Right kidney (tissue), 1 donor: ENCODE measurements at regions not wholly inside any gene's neighbourhood (a gene's known extent, or its start where the extent isn't known, plus 50 kb on each side); places are given as distances from the start of the nearest gene placed in this dataset.

ENCODE experiments used
- DNase-seq: peaks from one replicate; pipeline ENCODE4 v3.0.0-alpha.2; 2016

DNA sequence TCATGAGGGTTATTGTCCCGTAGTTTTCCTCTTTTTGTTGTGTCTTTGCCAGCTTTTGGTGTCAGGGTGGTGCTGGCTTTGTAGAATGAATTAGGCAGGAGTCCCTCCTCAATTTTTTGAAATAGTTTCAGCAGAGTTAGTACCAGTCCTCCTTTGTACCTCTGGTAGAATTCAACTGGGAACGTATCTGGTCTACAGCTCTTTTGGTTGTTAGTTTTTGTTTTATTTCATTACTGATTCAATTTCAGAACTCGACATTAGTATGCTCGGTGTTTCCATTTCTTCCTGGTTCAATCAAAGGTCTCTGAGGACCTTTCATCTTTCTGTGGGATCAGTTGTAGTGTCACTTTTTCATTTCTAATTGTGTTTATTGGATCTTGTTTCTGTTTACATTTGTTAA, 1237.0 kb upstream of the PCDH9 start:
- no peak for DNase-seq

GRCh38 chr13:68440874-68441273, 1210.7 kb upstream of the PCDH9 start:
- no peak for DNase-seq

DNA sequence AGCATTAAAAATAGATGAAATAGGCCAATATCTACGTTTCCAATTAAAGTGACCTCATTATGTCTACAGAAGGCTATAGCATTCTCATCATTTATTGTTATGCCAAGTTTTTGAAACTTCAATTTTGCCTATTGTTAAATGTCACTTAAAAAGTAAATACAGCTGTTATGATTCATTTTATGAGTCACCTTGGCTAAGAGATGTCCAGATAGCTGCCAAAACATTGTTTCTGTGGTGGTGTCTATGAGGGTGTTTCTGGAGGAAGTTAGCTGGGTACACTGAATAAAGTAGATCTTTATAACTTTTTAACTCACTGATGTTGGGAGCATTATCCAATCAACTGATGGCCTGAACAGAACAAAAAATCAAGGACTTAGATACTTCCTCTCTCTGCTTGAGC, 1209.7 kb upstream of the PCDH9 start:
- DNase-seq: no peak

GRCh38 chr13:68428292-68428691, 1198.2 kb upstream of the PCDH9 start:
- no peak for DNase-seq

- no peak for DNase-seq
These were observed 1187.7 kb upstream of the PCDH9 start for GRCh38 chr13:68417801-68418200.

DNA sequence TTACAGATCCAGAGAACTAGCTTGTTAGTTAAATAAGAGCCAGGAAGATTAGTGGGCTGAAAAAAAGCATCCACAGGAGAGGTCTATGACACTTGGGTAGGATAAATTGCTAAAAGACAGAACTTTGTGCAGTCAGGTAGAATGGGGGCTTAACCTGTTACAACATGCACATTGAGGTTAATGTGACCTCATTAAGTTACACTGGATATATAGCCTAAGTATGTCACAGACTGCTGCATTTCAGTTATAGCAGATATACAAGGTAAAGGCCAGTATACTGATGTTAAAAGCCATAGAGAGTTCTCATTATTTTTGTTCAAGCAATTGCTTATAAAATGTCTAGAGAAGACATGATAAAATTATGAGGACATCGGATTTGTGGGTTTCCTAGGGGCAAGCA, 1179.9 kb upstream of the PCDH9 start:
- no peak for DNase-seq

DNA sequence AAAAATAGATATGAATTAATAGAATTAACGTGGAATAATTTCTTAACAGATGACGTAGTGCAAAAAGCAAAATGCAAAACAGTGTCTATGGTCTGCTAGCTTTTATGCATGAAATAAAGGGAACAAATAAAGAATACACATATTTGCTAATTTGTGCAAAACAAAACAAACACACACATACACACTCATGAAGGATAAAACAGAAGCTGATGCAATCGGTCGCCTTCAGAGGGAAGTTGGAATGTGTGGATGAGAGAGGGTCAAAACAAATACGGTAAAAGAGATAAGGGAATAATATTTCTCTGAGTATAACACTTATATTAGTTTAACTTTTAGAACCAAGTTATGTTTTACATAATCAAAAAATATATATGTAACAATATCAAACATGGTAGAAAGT, 1160.9 kb upstream of the PCDH9 start:
- no peak for DNase-seq

DNA sequence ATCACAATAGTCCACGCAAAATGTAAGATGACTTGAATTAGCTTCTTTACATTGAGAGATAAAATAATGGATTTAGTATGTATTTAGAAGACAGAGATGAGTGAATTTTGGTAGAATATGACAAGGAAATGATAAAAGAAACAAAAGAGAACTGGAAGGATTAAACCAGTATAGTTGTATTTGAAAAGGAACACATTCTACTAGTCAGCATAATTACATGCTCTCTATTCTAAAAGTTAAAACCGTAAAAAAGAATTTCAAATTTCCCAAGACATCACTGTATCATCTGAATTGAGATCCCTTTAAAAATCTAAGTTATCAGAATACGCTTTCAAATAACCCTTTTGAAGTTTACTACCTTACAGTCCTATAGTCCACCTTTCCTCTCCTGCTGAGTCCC, 1156.7 kb upstream of the PCDH9 start:
- DNase-seq: no peak

DNA sequence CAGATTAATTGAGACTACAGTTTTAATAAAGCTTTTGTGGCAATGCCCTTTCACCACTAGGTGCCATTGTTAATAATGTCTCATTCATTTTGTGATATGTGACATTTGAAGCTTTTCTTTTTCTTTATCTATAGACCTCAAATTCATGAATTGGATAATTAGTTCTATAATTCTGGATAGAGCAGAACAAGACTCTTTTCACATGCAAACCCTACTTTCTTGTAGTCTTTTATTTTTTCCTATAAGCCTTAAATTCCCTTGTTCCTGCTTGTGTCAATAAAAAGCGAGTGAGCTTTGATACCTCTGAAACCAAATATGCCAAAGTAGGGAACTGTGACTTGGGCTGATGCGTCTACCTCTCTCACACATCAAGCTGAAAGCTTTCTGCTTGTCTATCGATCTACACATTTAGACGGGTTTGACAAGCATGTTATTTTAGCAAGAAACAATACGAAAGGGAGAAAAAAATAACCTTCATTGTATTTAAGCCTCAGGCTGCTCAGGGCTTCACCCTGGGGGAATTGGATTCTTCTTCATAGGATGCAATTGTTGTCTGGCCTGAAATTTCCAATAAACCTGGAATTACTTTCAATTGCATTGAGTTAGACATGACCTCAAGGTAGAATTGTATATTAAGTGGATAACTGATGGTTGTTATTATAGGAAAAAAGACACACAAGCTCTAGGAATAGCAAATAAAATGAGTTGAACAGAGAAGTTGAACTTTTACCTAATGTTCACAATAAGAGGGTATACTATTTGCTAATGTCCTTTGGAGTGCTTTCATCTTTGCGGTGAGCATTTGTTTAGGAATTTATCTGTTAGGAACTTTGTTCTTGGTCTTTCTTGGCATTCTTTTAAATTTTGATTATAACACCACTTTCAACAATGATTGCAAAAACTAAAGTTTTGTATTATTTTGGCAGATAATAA, 1150.2 kb upstream of the PCDH9 start:
- no peak for DNase-seq

DNA sequence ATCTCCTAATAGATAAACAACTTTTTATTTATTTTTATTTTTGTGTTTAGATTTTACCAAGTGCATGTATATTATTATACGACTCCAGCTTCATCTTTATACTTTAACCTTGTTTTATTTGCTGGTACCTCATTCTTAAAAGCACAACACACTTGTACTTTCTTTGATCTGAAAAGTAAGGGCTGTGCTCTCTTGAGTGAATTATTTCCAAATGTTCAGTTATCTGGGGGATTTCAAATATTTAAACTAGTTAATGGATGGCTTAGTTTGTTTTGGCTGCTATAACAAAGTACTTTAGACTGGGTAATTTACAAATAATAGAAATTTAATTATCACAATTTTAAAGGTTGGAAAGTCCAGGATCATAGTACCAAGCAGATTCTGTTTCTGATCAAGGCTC, 1148.2 kb upstream of the PCDH9 start:
- DNase-seq: no peak

DNA sequence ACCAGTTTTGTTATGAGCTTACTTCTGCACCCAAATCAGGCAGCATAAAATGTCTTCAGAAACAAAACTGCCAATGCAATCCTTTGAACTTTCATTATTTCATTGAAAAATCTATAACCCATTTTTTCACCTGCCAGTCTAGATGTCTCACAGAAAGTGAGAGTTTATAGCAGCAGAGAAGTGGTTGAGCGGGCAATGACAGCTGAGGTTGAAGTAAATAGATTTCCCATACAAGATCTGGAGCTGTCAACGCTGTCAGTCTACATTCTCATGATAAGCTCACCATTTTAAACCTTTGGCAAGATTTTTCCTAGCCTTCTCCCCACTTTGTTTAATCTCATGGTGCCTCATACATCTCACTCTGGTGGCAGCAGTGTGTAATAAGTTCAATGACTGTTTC, 1144.9 kb upstream of the PCDH9 start:
- no peak for DNase-seq

- DNase-seq: no peak
These were observed 1139.6 kb upstream of the PCDH9 start for GRCh38 chr13:68369739-68370138.

GRCh38 chr13:68368922-68369321, 1138.8 kb upstream of the PCDH9 start:
- DNase-seq: no peak

DNA sequence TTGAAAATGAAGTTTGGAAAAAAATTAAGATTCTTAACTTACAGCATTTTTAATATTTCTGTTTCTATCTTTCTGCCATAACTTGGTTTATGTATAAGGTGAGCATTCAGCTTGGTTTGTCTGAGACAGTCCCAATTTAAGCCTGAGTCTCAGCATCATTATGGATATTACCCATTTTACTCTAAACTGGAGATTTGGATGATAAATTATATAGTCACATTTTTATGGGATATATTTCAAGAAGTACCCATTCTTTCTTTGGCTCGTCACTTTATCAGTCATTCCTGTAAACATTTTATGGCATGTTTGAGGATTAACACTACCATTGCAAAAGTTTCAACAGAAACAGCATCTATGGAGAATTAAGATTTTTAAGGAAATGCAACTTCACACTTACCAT, 1129.0 kb upstream of the PCDH9 start:
- DNase-seq: no peak

- DNase-seq: no peak
These were observed 1128.2 kb upstream of the PCDH9 start for GRCh38 chr13:68358294-68358705.

DNA sequence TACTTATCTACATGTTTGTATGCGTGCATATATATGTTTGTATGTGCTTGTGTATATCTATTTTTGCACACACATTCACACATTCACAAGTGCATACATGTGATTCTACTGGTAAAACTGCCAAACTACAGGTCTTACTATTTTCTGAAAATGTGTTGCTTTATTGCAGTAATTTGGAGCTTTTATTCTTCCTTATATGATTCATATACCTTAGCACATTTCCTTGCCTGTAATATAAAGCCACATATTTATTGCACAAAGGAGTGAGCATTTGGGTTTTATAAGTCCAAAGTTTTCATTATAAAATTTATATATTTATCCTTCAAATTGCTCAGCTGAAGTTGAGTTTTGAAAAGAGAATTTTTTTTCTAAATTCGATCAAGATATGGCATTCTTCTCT, 1120.4 kb upstream of the PCDH9 start:
- no peak for DNase-seq

- DNase-seq: no peak
These were observed 1117.1 kb upstream of the PCDH9 start for GRCh38 chr13:68347220-68347619.

GRCh38 chr13:68345963-68346531, 1115.9 kb upstream of the PCDH9 start:
- DNase-seq: no peak

DNA sequence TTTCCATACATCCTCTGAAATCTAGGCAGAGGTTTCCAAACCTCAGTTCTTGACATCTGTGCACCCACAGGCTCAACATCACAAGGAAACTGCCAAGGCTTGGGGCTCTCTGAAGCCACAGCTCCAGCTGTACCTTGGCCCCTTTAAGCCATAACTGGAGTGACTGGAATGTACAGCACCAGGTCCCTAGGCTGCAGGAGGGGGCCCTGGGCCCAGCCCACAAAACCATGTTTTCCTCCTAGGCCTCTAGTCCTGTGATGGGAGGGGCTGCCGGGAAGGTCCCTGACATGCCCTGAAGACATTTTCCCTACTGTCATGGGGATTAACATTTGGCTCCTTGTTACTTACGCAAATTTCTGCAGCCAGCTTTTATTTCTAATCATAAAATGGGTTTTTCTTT, 1093.0 kb upstream of the PCDH9 start:
- DNase-seq: no peak

- DNase-seq: no peak
These were observed 1089.2 kb upstream of the PCDH9 start for GRCh38 chr13:68319384-68319783.

DNA sequence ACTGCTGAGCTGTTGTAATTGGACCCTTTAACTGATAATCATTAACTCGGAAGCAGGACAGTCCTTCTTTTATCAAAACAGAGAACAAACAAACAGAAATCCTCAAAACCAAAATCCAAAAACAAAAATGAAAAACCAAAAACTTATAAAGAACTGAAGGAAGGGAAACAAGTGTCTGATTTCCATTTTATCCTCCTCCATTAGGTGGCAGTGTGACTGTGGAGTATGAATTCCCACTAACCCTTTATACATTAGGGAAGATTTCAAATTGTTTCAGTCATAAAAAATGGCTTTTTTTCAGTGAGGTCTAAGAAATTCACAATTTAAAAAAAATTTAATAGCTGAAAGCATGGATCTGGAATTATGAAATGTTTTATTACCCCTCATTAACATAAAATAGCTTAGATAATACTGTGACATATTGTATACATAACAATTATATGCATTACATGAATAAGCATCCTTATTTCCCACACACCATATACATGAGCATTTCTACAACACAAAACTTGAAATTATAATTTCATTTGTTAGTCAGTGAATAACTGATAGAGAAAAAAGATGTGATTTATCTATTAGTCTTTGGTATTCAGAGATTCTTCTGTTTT, 1074.3 kb upstream of the PCDH9 start:
- no peak for DNase-seq

DNA sequence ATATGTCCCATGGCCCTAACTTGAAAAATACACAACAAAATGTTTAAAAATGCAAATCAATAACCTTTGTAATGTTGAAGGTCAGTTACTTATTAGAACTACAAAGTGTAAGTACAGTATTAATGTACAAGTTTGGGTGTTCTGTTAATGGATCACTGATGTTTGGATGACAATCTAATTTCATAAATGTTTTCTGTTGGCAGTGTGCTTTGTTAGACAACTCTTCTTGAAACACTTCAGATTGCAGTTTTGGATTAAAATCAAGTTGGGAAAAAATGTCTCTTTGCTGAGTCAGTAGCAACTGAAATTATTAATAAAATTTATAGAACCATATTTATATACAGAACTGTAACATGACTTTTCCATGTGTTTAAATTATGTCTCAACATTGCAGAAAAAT, 1063.5 kb upstream of the PCDH9 start:
- no peak for DNase-seq

- no peak for DNase-seq
These were observed 1062.5 kb upstream of the PCDH9 start for GRCh38 chr13:68292601-68293000.

DNA sequence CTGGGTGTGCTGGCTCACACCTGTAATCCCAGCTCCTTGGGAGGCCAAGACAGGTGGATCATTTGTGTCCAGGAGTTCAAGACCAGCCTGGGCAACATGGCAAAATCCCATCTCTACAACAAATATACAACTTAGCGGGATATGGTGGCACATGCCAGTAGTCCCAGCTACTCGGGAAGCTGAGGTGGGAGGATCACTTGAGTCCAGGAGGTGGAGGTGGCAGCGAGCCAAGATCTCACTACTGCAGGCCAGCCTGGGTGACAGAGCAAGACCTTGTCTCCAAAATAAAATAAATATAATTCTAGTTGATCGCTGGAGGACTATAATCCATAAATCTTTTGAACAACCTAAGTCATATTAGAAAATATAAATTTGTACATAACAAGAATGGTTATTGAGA, 1061.5 kb upstream of the PCDH9 start:
- DNase-seq: no peak
